Skeletal muscle tissue (tissue), 3 donors: ENCODE measurements at regions not wholly inside any gene's neighbourhood (a gene's known extent, or its start where the extent isn't known, plus 50 kb on each side); places are given as distances from the start of the nearest gene placed in this dataset.
"Not testable (repeated sequence)": the region's sequence is repeated elsewhere in the genome, so short reads cannot be mapped to it uniquely, and the experiment has no call there.

Source experiments
- H3K27ac ChIP-seq: one replicate; pipeline ENCODE4 v1.7.0; 2013; ENCODE audit warnings: mild to moderate bottlenecking, low read depth, low read length, inconsistent platforms
- H3K27me3 ChIP-seq, 3 donors: one replicate each; pipeline ENCODE4 v1.7.0; 2013; ENCODE audit warnings: low read length in 3 of 3; ENCODE audit not compliant: control insufficient read depth in 3 of 3, insufficient read depth in 3 of 3
- H3K36me3 ChIP-seq, 3 donors: one replicate each; pipeline ENCODE4 v1.7.0; 2013; ENCODE audit warnings: low read length in 3 of 3; ENCODE audit not compliant: control insufficient read depth in 3 of 3, insufficient read depth in 3 of 3
- H3K4me1 ChIP-seq, 3 donors: one replicate each; pipeline ENCODE4 v1.7.0; 2013; ENCODE audit warnings: low read length in 3 of 3, mild to moderate bottlenecking in 3 of 3; ENCODE audit not compliant: control insufficient read depth in 3 of 3, insufficient read depth in 3 of 3
- H3K4me3 ChIP-seq, 3 donors: one replicate each; pipeline ENCODE4 v1.7.0; 2013; ENCODE audit warnings: low read length in 3 of 3
- H3K9ac ChIP-seq, 3 donors: one replicate each; pipeline ENCODE4 v1.7.0; 2013; ENCODE audit warnings: low read length in 3 of 3, mild to moderate bottlenecking in 3 of 3, moderate library complexity in 2 of 3, low read depth in 1 of 3
- H3K9me3 ChIP-seq, 3 donors: one replicate each; pipeline ENCODE4 v1.7.0; 2013; ENCODE audit warnings: low read length in 3 of 3; ENCODE audit not compliant: control insufficient read depth in 3 of 3
- donor health status: Osteomylitis.

GRCh38 chr5:136455409-136455808 is 90.1 kb upstream of the TRPC7 start:
- Histone ChIP-seq H3K27ac (no peak overlapping the region), H3K9ac (no peak overlapping the region), H3K4me3 (no peak overlapping the region), H3K4me1 (no peaks in the 10 kb centered on the region), H3K27me3 (no peaks in the 10 kb centered on the region), H3K36me3 (no peaks in the 10 kb centered on the region), H3K9me3 (no peaks in the 10 kb centered on the region)

GRCh38 chr5:136453986-136454758 is 88.8 kb upstream of the TRPC7 start:
- Histone ChIP-seq H3K27ac (no peak overlapping the region), H3K27me3 (no peaks in the 10 kb centered on the region), H3K36me3 (no peaks in the 10 kb centered on the region), H3K9me3 (no peaks in the 10 kb centered on the region), H3K4me1 (no peaks in the 10 kb centered on the region), H3K9ac (no peak overlapping the region), H3K4me3 (no peak overlapping the region)

GRCh38 chr5:136453199-136453598 is 87.9 kb upstream of the TRPC7 start:
- Histone ChIP-seq H3K27me3 (no peaks in the 10 kb centered on the region), H3K9ac (no peak overlapping the region), H3K4me3 (no peak overlapping the region), H3K4me1 (no peaks in the 10 kb centered on the region), H3K36me3 (no peaks in the 10 kb centered on the region), H3K27ac (no peak overlapping the region), H3K9me3 (no peaks in the 10 kb centered on the region)

- H3K9ac ChIP-seq, H3K27ac ChIP-seq, H3K27me3 ChIP-seq, H3K4me3 ChIP-seq, H3K36me3 ChIP-seq, H3K9me3 ChIP-seq, H3K4me1 ChIP-seq: not testable (repeated sequence)
Measured at GRCh38 chr5:136447576-136447975, 82.2 kb upstream of the TRPC7 start.

GRCh38 chr5:136446565-136446964 is 81.2 kb upstream of the TRPC7 start:
- Histone ChIP-seq H3K4me1 (no peaks in the 10 kb centered on the region), H3K9ac (no peak overlapping the region), H3K27ac (no peak overlapping the region), H3K27me3 (no peaks in the 10 kb centered on the region), H3K9me3 (no peaks in the 10 kb centered on the region), H3K4me3 (no peak overlapping the region), H3K36me3 (no peaks in the 10 kb centered on the region)

GRCh38 chr5:136444099-136444498 is 78.8 kb upstream of the TRPC7 start:
- not testable (repeated sequence) for H3K9ac ChIP-seq, H3K4me3 ChIP-seq, H3K27me3 ChIP-seq, H3K36me3 ChIP-seq, H3K4me1 ChIP-seq, H3K27ac ChIP-seq, H3K9me3 ChIP-seq

- no peaks in the 10 kb centered on the region for H3K9me3 ChIP-seq
- H3K4me1 ChIP-seq = no peaks in the 10 kb centered on the region
- H3K9ac ChIP-seq = no peak overlapping the region
- no peak overlapping the region for H3K27ac ChIP-seq
- no peak overlapping the region for H3K4me3 ChIP-seq
- no peaks in the 10 kb centered on the region for H3K27me3 ChIP-seq
- H3K36me3 ChIP-seq = no peaks in the 10 kb centered on the region
Measured at GRCh38 chr5:136439367-136439766, 74.0 kb upstream of the TRPC7 start.

- H3K27ac ChIP-seq = no peak overlapping the region
- no peaks in the 10 kb centered on the region for H3K9me3 ChIP-seq
- no peaks in the 10 kb centered on the region for H3K4me1 ChIP-seq
- H3K9ac ChIP-seq = no peak overlapping the region
- H3K36me3 ChIP-seq = no peaks in the 10 kb centered on the region
- no peak overlapping the region for H3K4me3 ChIP-seq
- no peaks in the 10 kb centered on the region for H3K27me3 ChIP-seq
Measured at GRCh38 chr5:136435946-136436543, 70.7 kb upstream of the TRPC7 start.

GRCh38 chr5:136434795-136435194 is 69.5 kb upstream of the TRPC7 start:
- Histone ChIP-seq H3K4me1 (no peaks in the 10 kb centered on the region), H3K4me3 (no peak overlapping the region), H3K27ac (no peak overlapping the region), H3K36me3 (no peaks in the 10 kb centered on the region), H3K27me3 (no peaks in the 10 kb centered on the region), H3K9ac (no peak overlapping the region), H3K9me3 (no peaks in the 10 kb centered on the region)

- Histone ChIP-seq H3K36me3 (no peaks in the 10 kb centered on the region), H3K27ac (no peak overlapping the region), H3K9me3 (no peaks in the 10 kb centered on the region), H3K4me3 (no peak overlapping the region), H3K9ac (no peak overlapping the region), H3K4me1 (no peaks in the 10 kb centered on the region), H3K27me3 (no peaks in the 10 kb centered on the region)
Measured at GRCh38 chr5:136432705-136433104, 67.4 kb upstream of the TRPC7 start.
